ENCODE measurements at regions not wholly inside any gene's neighbourhood (a gene's known extent, or its start where the extent isn't known, plus 50 kb on each side); places are given as distances from the start of the nearest gene placed in this dataset.
"Not testable (repeated sequence)": the region's sequence is repeated elsewhere in the genome, so short reads cannot be mapped to it uniquely, and the experiment has no call there.

DNA sequence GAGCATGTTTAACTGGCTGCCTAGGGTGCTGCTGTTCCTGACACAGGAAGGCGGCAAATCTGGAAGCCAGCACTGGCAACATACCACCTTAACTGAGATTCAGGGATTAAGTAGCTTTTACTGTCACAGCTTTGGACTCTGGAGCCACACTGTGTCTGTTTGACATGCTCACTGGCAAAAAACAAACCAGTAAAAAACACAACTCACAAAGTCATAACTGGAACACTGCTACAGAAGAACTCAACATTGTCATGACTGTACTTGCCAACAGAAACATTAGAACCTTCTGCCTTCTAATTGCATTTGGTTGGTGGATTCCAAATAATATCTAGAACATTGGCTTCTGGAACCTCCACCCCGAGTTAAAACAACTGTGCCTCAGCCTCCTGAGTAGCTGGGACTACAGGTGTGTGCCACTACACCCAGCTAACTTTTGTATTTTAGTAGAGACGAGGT is 117.6 kb downstream of the TTC6 start:
- DNase-seq: no peak

DNA sequence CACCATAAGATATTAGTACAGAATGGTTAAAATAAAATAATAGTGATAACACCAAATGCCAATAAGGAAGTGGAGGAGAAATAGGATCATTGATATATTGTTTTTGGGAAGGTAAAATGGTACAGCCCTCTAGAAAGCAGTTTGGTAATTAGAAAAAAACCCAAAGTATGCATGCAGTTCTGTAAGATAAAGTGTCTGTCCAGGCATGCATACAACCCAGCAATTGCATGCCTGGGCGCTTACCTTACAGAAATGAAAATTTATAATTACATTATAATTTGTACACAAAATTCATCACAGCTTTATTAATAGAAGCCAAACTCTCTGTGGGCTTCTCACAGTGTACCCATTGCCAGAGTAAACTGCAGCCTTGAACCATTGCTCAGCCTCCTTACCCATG is 124.7 kb downstream of the TTC6 start:
- DNase-seq: no peak

GRCh38 chr14:37721976-37722659 is 126.7 kb downstream of the TTC6 start:
- no peak for DNase-seq

- DNase-seq: no peak
Measured at GRCh38 chr14:37723515-37723914, 128.1 kb downstream of the TTC6 start.

GRCh38 chr14:37726708-37727107 is 131.3 kb downstream of the TTC6 start:
- no peak for DNase-seq

- no peak for DNase-seq
Measured at GRCh38 chr14:37729218-37729617, 133.8 kb downstream of the TTC6 start.

GRCh38 chr14:37731094-37731493 is 135.7 kb downstream of the TTC6 start:
- DNase-seq: no peak

GRCh38 chr14:37745657-37746056 is 150.2 kb downstream of the TTC6 start:
- DNase-seq: no peak

GRCh38 chr14:37746140-37746832 is 150.9 kb downstream of the TTC6 start:
- DNase-seq: no peak

GRCh38 chr14:37753459-37753858 is 158.0 kb downstream of the TTC6 start:
- DNase-seq: no peak

DNA sequence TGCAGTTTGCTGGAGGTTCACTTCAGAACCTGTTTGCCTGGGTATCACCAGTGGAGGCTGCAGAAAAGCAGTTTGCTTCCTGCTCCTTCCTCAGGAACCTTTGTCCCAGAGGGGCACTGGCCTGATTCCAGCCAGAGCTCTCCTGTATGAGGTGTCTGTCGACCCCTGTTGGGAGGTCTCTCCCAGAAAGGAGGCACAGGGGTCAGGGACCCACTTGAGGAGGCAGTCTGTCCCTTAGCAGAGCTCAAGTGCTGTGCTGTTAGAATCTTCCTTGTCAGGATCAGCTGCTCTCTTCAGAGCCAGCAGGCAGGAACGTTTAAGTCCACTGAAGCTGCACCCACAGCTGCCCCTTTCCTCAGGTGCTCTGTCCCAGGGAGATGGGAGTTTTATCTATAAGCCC is 164.8 kb downstream of the TTC6 start:
- DNase-seq: not testable (repeated sequence)

GRCh38 chr14:37763266-37763665 is 167.8 kb downstream of the TTC6 start:
- DNase-seq: no peak

GRCh38 chr14:37772283-37772682 is 176.9 kb downstream of the TTC6 start:
- not testable (repeated sequence) for DNase-seq

GRCh38 chr14:37776791-37777499 is 181.5 kb downstream of the TTC6 start:
- DNase-seq: no peak

DNA sequence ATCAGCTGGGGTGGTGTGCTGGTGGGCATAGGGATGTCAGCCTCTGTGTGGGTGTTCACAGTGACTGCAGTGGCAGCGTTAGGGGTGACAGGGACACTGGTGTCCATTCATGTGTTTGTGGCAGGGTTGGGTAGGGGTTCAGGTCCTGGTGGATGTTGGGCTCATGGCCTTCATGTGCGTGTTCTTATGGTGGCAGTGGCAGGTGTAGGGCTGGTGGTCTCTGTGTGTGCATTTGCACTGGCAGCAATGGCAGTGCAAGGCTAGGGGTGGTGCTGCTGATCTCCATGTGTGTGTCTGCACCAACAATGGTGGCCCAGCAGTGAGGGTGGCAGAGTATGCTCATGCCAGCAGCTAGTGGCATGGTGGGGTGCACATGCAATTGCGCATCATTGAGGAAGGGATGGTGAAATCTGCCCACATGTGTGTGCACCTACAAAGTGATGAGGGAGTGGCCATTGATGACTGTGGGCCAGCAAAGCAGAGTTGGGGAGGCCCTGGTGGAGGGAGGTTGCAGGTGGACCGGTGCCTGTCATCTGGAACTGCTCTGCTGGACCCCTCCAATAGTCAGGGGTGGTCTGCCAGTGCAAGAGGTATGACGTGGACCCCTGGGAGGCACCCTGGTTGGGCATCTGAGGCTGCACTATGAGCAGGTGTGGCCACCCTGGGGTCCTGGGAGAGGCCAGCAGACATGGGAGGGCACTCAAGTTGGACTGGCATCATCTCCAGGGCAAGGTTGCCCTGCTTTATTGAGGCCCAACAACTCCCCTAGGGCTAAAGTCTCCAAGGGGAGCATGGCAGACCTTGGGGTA is 182.9 kb downstream of the TTC6 start:
- no peak for DNase-seq

DNA sequence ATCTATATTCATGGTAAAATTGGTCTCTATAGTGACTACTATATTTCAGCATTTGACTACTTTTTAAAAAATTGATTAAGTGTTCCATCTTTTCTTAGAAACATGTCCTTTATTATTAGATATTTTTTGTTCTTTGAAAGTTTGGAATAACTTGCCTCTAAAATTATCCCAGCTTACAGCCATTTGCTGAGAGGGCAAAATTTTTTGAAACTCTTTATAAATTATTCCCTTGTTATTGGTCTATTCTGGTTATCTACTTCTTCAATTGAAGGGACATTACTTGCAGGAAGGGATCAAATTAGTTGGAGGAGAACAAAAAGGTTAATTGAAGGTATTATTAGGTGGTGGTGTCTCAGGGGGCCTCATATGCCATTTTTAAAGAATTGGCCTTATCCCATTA is 184.1 kb downstream of the TTC6 start:
- no peak for DNase-seq

DNA sequence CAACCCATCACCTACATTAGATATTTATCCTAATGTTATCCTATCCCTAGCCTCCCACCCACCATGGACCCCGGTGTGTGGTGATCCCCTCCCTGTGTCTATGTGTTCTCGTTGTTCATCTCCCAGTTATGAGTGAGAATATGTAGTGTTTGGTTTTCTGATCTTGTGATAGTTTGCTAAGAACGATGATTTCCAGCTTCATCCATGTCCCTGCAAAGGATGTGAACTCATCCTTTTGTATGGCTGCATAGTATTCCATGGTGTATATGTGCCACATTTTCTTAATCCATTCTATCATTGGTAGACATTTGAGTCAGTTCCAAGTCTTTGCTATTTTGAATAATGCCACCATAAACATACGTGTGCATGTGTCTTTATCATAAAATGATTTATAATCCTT is 185.3 kb downstream of the TTC6 start:
- DNase-seq: not testable (repeated sequence)

- not testable (repeated sequence) for DNase-seq
Measured at GRCh38 chr14:37784203-37784826, 188.9 kb downstream of the TTC6 start.

DNA sequence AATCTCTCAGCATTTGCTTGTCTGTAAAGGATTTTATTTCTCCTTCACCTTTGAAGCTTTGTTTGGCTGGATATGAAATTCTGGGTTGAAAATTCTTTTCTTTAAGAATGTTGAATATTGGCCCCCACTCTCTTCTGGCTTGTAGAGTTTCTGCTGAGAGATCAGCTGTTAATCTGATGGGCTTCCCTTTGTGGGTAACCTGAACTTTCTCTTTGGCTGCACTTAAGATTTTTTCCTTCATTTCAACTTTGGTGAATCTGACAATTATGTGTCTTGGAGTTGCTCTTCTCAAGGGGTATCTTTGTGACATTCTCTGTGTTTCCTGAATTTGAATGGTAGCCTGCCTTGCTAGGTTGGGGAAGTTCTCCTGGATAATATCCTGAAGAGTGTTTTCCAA is 189.4 kb downstream of the TTC6 start:
- DNase-seq: not testable (repeated sequence)

DNA sequence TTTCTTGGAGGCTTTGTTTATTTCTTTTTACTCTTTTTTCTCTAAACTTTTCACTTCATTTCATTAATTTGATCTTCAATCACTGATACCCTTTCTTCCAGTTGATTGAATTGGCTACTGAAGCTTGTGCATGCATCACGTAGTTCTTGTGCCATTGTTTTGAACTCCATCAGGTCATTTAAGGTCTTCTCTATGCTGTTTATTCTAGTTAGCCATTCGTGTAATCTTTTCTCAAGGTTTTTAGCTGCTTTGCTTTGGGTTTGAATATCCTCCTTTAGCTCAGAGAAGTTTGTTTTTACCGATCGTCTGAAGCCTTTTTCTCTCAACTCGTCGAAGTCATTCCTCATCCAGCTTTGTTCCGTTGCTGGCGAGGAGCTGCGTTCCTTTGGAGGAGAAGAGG is 189.9 kb downstream of the TTC6 start:
- DNase-seq: not testable (repeated sequence)

- DNase-seq: not testable (repeated sequence)
Measured at GRCh38 chr14:37786114-37786625, 190.7 kb downstream of the TTC6 start.

DNA sequence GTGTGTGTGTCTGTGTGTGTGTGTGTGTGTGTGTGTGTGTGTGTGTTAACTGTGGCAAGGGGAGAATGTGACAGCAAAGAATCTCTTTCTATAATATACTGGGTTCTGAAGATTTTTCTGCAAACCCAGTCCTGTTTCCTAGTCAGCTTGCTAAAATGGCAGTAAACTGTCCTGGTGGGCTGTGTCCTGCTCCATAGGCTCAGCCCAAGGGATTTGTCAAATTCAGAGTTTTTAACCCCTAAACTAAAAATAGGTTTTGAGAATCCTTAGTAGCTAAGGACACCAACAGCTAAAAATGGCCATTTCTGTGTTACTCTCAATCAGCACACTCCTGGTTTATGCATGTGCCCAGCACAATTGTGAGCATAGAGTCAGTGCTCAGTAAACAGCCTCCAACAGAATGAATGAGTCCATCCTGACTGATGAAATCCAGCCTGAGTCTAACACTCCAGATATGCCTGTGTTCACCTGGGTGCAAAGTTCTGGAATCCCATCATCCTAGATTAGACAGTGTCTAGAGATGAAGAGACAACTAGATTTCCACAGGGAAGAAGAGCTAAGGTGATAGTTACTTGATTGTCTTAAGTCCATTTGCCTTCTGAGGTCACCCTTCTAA is 192.6 kb downstream of the TTC6 start:
- DNase-seq: no peak
